NK-92 (cell line): ENCODE measurements at regions not wholly inside any gene's neighbourhood (a gene's known extent, or its start where the extent isn't known, plus 50 kb on each side); places are given as distances from the start of the nearest gene placed in this dataset.

Source experiments
- DNase-seq: peaks from one replicate; lab custom pipeline; 2025; ENCODE audit not compliant: unreplicated experiment; lab: John Stamatoyannopoulos, UW

DNA sequence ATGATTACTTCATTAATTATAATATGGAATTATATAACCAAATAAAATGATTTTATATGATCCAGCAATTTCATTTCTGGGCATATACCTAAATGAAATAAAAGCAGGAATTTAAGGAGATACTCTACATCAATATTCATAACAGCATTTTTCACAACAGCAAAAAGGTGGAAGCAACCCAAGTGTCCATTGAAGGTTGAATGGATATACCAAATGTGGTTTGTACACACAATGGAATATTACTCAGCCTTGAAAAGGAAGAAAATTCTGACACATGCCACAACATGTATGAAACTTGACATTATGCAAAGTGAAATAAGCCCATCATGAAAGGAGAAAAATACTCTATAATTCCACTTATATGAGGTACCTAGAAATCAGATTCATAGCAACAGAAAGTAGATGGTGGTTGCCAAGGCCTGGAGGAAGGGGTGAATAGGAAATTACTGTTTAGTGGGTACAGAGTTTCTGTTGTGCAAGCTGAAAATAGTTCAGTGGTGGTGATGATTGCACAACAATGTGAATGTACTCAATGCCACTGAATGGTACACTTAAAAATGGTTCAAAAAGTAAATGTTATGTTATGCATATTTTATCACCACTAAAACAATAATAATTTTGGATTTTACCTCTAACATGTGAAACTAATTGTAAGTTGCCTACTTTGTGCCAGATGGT, 471.5 kb downstream of the SPRY1 start:
- no peak for DNase-seq

- DNase-seq, result no peak
These were observed 473.0 kb downstream of the SPRY1 start for GRCh38 chr4:123869286-123870215.

GRCh38 chr4:123870216-123870876, 473.8 kb downstream of the SPRY1 start:
- DNase-seq, result no peak

DNA sequence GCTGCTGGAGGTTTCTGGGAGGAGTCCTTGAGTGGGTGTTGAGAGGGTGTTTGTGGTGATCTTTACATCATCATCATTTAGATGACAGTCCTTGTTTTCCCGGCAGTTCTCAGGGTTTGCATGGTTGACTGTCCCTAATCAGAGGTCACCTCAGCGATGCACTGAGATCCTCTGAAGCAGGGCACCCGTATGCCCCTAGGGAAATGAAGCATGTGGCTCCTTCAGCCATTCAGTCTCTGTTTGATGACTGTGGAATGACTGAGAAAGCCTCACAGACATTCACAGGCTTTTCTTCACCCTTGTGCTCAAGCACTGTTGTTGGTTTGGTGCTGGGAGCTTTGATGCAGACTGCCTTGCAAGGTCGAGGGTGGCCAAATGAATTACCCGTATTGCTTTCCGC, 474.7 kb downstream of the SPRY1 start:
- DNase-seq, result no peak

GRCh38 chr4:123874063-123874462, 477.5 kb downstream of the SPRY1 start:
- no peak for DNase-seq

- DNase-seq, result no peak
These were observed 479.5 kb downstream of the SPRY1 start for GRCh38 chr4:123876143-123876542.

DNA sequence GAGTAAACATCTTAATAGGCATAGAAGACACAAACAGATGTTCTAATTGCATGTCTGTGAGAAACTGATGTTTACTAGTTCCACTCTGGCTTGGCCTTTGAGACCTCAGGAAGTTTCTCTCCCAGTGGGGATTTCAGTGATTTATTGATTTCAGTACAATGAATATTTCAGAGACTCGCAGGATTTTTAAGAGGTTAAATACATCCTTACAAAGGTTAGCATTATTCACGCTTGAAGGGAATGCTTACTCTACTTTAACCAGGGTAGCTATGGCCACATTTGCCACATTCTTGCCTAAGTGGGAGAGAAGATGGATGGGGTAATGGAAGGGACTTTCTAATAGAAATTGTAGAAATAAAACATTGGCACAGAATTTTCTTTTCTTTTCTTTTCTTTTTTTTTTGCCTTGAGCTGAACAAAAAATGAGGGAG, 480.1 kb downstream of the SPRY1 start:
- DNase-seq, result no peak

GRCh38 chr4:123877551-123877950, 481.0 kb downstream of the SPRY1 start:
- DNase-seq, result no peak

DNA sequence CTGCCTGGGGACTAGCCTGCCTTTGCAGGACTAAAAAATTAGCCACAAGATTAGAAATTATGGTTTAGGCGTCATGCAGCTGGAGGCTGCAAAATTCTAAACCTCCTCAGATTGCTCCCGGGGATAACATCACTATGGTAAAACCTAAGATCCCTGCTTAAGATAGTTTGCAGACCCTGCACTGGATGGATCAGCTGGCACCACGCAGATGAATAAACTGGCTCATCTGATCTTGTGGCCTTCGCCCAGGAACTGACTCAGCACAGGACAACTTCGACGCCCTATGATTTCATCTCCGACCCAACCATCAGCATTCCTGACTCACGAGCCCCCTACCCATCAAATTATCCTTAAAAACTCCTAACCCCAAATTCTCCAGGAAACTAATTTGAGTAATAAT, 482.4 kb downstream of the SPRY1 start:
- no peak for DNase-seq

GRCh38 chr4:123880631-123881030, 484.0 kb downstream of the SPRY1 start:
- no peak for DNase-seq

DNA sequence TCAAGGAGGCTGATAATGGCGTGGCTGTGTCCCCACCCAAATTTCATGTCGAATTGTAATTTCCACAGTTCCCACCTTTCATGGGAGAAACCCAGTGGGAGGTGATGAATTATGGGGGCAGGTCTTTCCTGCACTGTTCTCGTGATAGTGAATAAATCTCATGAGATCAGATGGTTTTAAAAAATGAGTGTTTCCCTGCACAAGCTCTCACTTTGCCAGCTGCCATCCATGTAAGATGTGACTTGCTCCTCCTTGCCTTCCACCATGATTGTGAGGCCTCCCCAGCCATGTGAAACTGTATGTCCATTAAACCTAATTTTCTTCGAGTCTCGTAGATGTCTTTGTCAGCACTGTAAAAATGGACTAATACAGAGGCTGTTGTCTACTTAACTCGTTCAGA, 488.3 kb downstream of the SPRY1 start:
- no peak for DNase-seq

- DNase-seq, result no peak
These were observed 492.9 kb downstream of the SPRY1 start for GRCh38 chr4:123889507-123889906.

- DNase-seq, result no peak
These were observed 494.3 kb downstream of the SPRY1 start for GRCh38 chr4:123890889-123891288.

- DNase-seq, result no peak
These were observed 495.3 kb downstream of the SPRY1 start for GRCh38 chr4:123891881-123892280.

GRCh38 chr4:123892368-123892976, 495.9 kb downstream of the SPRY1 start:
- DNase-seq, result no peak

GRCh38 chr4:123893011-123893981, 496.7 kb downstream of the SPRY1 start:
- no peak for DNase-seq

GRCh38 chr4:123896446-123897071, 500.0 kb downstream of the SPRY1 start:
- DNase-seq, result no peak

- no peak for DNase-seq
These were observed 502.5 kb downstream of the SPRY1 start for GRCh38 chr4:123898946-123899666.

GRCh38 chr4:123904882-123905281, 508.3 kb downstream of the SPRY1 start:
- DNase-seq, result no peak
